OCI-LY1 (cell line): ENCODE measurements at regions not wholly inside any gene's neighbourhood (a gene's known extent, or its start where the extent isn't known, plus 50 kb on each side); places are given as distances from the start of the nearest gene placed in this dataset.
"Not testable (repeated sequence)": the region's sequence is repeated elsewhere in the genome, so short reads cannot be mapped to it uniquely, and the experiment has no call there.

ENCODE experiments used
- CTCF ChIP-seq: fragments of 200-600 bp; sonication (generic), shearing (Covaris generic); IDR thresholded peaks from 2 replicates; pipeline ENCODE4 v1.5.1; 2017; ENCODE audit warnings: mild to moderate bottlenecking, antibody characterized with exemption, low read length, moderate library complexity, mixed read lengths
- EZH2 ChIP-seq: fragments of 200-600 bp; sonication (generic), shearing (Covaris generic); IDR thresholded peaks from 2 replicates; pipeline ENCODE4 v1.8.0; 2017; ENCODE audit warnings: borderline replicate concordance, mixed run types, mild to moderate bottlenecking, antibody characterized with exemption, low read length, moderate library complexity, mixed read lengths

GRCh38 chr5:62248192-62248591, 57.8 kb upstream of the KIF2A start:
- TF ChIP-seq CTCF, EZH2: not testable (repeated sequence)
